ENCODE measurements at regions not wholly inside any gene's neighbourhood (a gene's known extent, or its start where the extent isn't known, plus 50 kb on each side); places are given as distances from the start of the nearest gene placed in this dataset.

DNA sequence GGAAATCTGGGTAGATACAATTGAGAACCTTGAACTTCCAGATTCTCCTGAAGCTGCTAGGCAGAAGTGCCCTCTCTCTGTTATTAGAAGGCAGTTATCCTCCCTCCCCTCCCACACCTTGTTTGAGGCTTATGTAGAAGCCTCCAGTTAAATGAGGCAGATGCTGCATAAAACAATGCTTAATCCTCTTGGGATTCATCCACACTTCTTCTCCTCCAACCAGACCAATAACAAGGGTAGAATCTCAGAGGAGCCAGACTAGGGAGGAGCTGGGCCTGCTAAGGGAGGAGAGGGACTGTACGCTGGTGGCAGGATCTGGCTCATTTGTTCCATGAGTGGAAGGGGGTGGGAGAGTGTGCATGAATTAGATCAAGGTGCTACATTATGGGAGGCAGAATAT lies 88.3 kb upstream of the PRR23C start:
- H3K4me2 ChIP-seq (ENCODE audit: low read length), result no peak overlapping the region
- H3K9me3 ChIP-seq (ENCODE audit: control insufficient read depth, low read length), result no peaks in the 10 kb centered on the region
- no peak overlapping the region for H3K4me3 ChIP-seq (ENCODE audit: low read depth, low read length)
- no peaks in the 10 kb centered on the region for H3K4me1 ChIP-seq
- no peaks in the 10 kb centered on the region for H3K79me2 ChIP-seq
- no peak overlapping the region for H3K9ac ChIP-seq
- H3K36me3 ChIP-seq (ENCODE audit: control insufficient read depth, insufficient read depth, low read length), result no peaks in the 10 kb centered on the region
- H3K27ac ChIP-seq, result no peak overlapping the region
- H2AFZ ChIP-seq, result no peak overlapping the region
- TF ChIP-seq, protein P1, sequence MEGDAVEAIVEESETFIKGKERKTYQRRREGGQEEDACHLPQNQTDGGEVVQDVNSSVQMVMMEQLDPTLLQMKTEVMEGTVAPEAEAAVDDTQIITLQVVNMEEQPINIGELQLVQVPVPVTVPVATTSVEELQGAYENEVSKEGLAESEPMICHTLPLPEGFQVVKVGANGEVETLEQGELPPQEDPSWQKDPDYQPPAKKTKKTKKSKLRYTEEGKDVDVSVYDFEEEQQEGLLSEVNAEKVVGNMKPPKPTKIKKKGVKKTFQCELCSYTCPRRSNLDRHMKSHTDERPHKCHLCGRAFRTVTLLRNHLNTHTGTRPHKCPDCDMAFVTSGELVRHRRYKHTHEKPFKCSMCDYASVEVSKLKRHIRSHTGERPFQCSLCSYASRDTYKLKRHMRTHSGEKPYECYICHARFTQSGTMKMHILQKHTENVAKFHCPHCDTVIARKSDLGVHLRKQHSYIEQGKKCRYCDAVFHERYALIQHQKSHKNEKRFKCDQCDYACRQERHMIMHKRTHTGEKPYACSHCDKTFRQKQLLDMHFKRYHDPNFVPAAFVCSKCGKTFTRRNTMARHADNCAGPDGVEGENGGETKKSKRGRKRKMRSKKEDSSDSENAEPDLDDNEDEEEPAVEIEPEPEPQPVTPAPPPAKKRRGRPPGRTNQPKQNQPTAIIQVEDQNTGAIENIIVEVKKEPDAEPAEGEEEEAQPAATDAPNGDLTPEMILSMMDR (IDR thresholded peaks at IDR 0.05), result no peak
- H3K27me3 ChIP-seq (ENCODE audit: control insufficient read depth, insufficient read depth, low read length), result no peaks in the 10 kb centered on the region

DNA sequence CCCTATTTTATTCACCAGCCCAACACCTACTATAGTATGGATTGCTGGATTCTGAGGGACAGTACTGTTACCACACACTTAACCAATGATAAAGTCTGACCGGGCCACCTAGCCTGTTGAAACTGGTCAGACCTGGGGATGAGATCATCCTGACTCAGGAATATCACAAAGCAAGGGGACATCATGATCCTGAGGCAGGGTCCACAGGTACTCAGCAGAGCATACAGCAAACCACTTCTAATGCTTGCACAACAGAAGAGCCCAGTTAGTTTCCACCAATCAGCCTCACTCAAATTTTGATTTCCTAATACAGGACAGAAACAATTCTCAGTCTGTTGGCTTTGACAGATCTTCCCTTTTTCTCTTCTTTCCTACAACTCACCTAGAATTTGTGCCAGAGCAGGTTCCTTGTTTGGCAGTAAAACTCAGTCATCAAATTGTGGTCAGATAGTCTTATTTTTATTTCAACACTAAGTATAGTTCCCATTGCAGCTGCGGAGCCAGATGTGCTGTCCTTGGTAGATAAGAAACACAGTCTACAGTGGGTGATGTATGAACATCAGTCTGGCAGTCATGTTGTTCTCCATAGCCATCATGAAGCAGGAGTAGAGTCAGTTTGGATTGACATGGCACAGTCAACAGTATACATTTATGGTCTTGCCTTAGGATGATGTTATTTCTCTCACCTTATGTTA lies 90.1 kb upstream of the PRR23C start:
- TF ChIP-seq, protein P1 (IDR thresholded peaks at IDR 0.05), result no peak
- Histone ChIP-seq H3K4me3 (ENCODE audit: low read depth, low read length) (no peak overlapping the region), H3K27me3 (ENCODE audit: control insufficient read depth, insufficient read depth, low read length) (no peaks in the 10 kb centered on the region), H3K27ac (no peak overlapping the region), H3K9ac (no peak overlapping the region), H3K79me2 (no peaks in the 10 kb centered on the region), H3K4me2 (ENCODE audit: low read length) (no peak overlapping the region), H3K9me3 (ENCODE audit: control insufficient read depth, low read length) (no peaks in the 10 kb centered on the region), H3K36me3 (ENCODE audit: control insufficient read depth, insufficient read depth, low read length) (no peaks in the 10 kb centered on the region), H2AFZ (no peak overlapping the region), H3K4me1 (no peaks in the 10 kb centered on the region)

DNA sequence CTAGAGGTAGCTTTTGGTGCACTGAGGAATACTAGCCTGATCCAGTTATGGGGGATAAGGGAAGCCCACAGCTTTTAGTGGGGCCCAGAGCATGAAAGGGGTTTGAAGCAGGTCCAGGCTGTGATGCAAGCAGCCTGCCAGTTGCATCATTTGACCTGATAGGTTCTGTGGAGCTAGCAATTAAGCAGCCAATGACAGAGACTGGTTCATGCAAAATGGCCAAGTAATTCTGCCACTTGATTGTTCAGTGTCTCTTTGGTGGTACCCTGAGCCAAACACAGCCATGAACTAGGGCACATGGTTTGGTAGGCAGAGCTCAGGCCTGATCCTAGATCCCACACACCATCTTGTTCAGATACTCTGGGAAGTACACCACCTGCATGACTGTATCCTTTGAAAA lies 91.0 kb upstream of the PRR23C start:
- Histone ChIP-seq H3K4me1 (no peaks in the 10 kb centered on the region), H3K27ac (no peak overlapping the region), H3K4me2 (ENCODE audit: low read length) (no peak overlapping the region), H3K9ac (no peak overlapping the region), H3K9me3 (ENCODE audit: control insufficient read depth, low read length) (no peaks in the 10 kb centered on the region), H3K27me3 (ENCODE audit: control insufficient read depth, insufficient read depth, low read length) (no peaks in the 10 kb centered on the region), H3K79me2 (no peaks in the 10 kb centered on the region), H2AFZ (no peak overlapping the region), H3K4me3 (ENCODE audit: low read depth, low read length) (no peak overlapping the region), H3K36me3 (ENCODE audit: control insufficient read depth, insufficient read depth, low read length) (no peaks in the 10 kb centered on the region)
- TF ChIP-seq, protein P1 (IDR thresholded peaks at IDR 0.05), result no peak

DNA sequence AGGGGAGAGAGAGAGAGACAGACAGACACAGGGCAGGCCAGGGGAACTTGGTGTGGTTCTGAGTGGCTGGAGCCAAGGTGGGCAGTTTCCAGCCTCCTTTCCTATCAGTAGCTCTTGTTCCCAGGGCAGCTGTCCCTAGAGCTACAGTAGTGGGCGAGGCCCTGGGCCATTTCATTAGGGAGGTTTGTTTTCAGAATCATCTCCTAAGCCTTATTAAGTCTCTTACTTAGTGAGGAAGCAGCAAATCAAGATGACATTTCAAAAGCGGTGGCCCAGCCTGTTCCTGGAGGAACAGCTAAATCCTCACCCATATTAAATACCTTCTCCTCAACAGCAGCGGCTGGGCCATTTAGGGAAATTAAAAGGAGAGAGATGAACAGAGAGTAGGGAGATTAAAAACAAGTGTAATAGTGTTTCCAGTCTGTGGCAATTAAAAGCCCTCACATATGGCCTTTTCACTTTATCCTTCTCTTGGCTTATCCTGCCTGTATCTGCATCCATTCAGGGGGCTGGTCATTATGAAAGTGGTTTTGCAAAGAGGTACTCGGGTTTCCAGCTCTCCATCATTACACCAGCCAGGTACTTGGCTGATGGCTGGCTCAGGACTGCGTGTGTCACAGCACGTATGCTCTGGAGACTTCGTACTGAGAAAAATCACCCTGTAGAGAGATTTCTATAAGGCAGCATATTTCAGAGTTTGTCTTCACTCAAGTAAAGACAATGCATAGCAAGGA lies 91.9 kb upstream of the PRR23C start:
- Histone ChIP-seq H3K27me3 (ENCODE audit: control insufficient read depth, insufficient read depth, low read length) (no peaks in the 10 kb centered on the region), H3K4me2 (ENCODE audit: low read length) (no peak overlapping the region), H3K4me1 (no peaks in the 10 kb centered on the region), H3K9me3 (ENCODE audit: control insufficient read depth, low read length) (no peaks in the 10 kb centered on the region), H3K36me3 (ENCODE audit: control insufficient read depth, insufficient read depth, low read length) (no peaks in the 10 kb centered on the region), H3K79me2 (no peaks in the 10 kb centered on the region), H3K4me3 (ENCODE audit: low read depth, low read length) (no peak overlapping the region), H2AFZ (no peak overlapping the region), H3K27ac (no peak overlapping the region), H3K9ac (no peak overlapping the region)
- TF ChIP-seq, protein P1 (IDR thresholded peaks at IDR 0.05), result no peak

Measured in parathyroid adenoma (tissue), 2 donors.